Gastrocnemius medialis (tissue), 4 donors: ENCODE measurements at regions not wholly inside any gene's neighbourhood (a gene's known extent, or its start where the extent isn't known, plus 50 kb on each side); places are given as distances from the start of the nearest gene placed in this dataset.

Experiments
- POLR2A ChIP-seq, 2 donors: fragments of 450-650 bp; IDR thresholded peaks; one replicate each; pipeline ENCODE4 v1.6.1; 2017; ENCODE audit warnings: antibody characterized with exemption in 2 of 2, mild to moderate bottlenecking in 2 of 2, moderate library complexity in 2 of 2
- TF ChIP-seq, protein P1 (sequence below), 5 experiments: fragments of 450-650 bp in 3 of 5; fragments of 200-600 bp in 2 of 5; sonication (generic) in 2 of 5; IDR thresholded peaks in 4 of 5; conservative IDR thresholded peaks in 1 of 5; 1 replicate in 4 of 5; 2 replicates in 1 of 5; pipeline ENCODE4 v1.5.1; 2016 to 2019; ENCODE audit warnings: antibody characterized with exemption in 5 of 5, mild to moderate bottlenecking in 3 of 5, moderate library complexity in 3 of 5

DNA sequence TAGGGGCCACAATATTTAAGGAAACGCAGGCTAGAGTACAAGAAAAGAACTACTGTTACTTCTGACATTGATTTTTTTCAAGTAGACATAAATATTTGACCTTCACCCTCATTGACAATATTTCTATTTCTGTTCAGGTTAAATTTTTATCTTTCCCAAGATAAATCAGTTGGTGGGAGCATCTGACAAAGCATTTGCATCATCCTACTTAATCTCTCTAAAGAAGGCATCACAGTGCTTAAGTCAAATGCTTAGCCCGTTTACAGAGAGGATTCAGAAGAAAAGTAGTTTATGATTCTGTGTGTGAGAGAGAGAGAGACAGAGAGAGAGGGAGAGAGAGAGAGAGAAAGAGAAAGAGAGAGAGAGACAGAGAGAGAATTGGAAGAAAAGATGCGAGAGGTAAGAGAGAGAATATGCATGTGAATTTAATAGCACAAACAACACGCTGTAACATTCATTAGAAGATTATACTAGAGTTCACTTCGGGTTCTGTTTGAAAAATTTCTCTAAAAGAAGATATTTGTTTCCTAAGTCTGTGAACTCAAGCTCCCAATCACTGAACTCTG, 1093.3 kb upstream of the CDH6 start:
- TF ChIP-seq POLR2A (IDR thresholded peaks at IDR 0.05) = no peak
- TF ChIP-seq, protein P1, sequence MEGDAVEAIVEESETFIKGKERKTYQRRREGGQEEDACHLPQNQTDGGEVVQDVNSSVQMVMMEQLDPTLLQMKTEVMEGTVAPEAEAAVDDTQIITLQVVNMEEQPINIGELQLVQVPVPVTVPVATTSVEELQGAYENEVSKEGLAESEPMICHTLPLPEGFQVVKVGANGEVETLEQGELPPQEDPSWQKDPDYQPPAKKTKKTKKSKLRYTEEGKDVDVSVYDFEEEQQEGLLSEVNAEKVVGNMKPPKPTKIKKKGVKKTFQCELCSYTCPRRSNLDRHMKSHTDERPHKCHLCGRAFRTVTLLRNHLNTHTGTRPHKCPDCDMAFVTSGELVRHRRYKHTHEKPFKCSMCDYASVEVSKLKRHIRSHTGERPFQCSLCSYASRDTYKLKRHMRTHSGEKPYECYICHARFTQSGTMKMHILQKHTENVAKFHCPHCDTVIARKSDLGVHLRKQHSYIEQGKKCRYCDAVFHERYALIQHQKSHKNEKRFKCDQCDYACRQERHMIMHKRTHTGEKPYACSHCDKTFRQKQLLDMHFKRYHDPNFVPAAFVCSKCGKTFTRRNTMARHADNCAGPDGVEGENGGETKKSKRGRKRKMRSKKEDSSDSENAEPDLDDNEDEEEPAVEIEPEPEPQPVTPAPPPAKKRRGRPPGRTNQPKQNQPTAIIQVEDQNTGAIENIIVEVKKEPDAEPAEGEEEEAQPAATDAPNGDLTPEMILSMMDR (IDR thresholded peaks at IDR 0.05 in 4 of 5, conservative IDR thresholded peaks at IDR 0.05 in 1 of 5) = no peak
